H9 (cell line): ENCODE measurements at regions not wholly inside any gene's neighbourhood (a gene's known extent, or its start where the extent isn't known, plus 50 kb on each side); places are given as distances from the start of the nearest gene placed in this dataset.

Experiments used
- DNase-seq: peaks from one replicate; pipeline ENCODE4 v3.0.0-alpha.2; 2017
- H2AFZ ChIP-seq: one replicate; pipeline ENCODE4 v1.6.1; 2013; ENCODE audit warnings: mild to moderate bottlenecking, low read length, control low read depth, moderate library complexity
- H2AK5ac ChIP-seq: 2 replicates; pipeline ENCODE4 v1.6.1; 2013; ENCODE audit warnings: low read length, control low read depth, mixed read lengths; ENCODE audit not compliant: insufficient read length
- H2BK120ac ChIP-seq: one replicate; pipeline ENCODE4 v1.6.1; 2013; ENCODE audit warnings: low read depth, mild to moderate bottlenecking, low read length, control low read depth, inconsistent platforms; ENCODE audit not compliant: poor library complexity, severe bottlenecking
- H2BK12ac ChIP-seq: 2 replicates; pipeline ENCODE4 v1.6.1; 2013; ENCODE audit warnings: low read length, control low read depth, mixed read lengths, low read depth; ENCODE audit not compliant: insufficient read length
- H2BK15ac ChIP-seq: 2 replicates; pipeline ENCODE4 v1.6.1; 2013; ENCODE audit warnings: low read depth, low read length, control low read depth
- H2BK20ac ChIP-seq: one replicate; pipeline ENCODE4 v1.6.1; 2013; ENCODE audit warnings: low read depth, mild to moderate bottlenecking, low read length, control low read depth, inconsistent platforms; ENCODE audit not compliant: poor library complexity, severe bottlenecking
- H2BK5ac ChIP-seq: 2 replicates; pipeline ENCODE4 v1.6.1; 2013; ENCODE audit warnings: low read length, control low read depth, mixed read lengths; ENCODE audit not compliant: insufficient read length
- H3K14ac ChIP-seq: 2 replicates; pipeline ENCODE4 v1.6.1; 2013; ENCODE audit warnings: low read length, control low read depth; ENCODE audit not compliant: insufficient read depth
- H3K18ac ChIP-seq: 2 replicates; pipeline ENCODE4 v1.6.1; 2013; ENCODE audit warnings: low read depth, mild to moderate bottlenecking, mixed read lengths, low read length, control low read depth; ENCODE audit not compliant: insufficient read length
- H3K23ac ChIP-seq: 2 replicates; pipeline ENCODE4 v1.6.1; 2013; ENCODE audit warnings: low read length, control low read depth, mixed read lengths, low read depth; ENCODE audit not compliant: insufficient read length
- H3K23me2 ChIP-seq: 2 replicates; pipeline ENCODE4 v1.6.1; 2013; ENCODE audit warnings: low read depth, mild to moderate bottlenecking, mixed read lengths, low read length, control low read depth; ENCODE audit not compliant: insufficient read length, poor library complexity, severe bottlenecking
- H3K27ac ChIP-seq: 2 replicates; pipeline ENCODE4 v1.5.1; 2013; ENCODE audit warnings: low read length, control low read depth, mixed read lengths, low read depth; ENCODE audit not compliant: insufficient read length
- H3K27me3 ChIP-seq: 2 replicates; pipeline ENCODE4 v1.6.1; 2013; ENCODE audit warnings: low read length, control low read depth, inconsistent platforms; ENCODE audit not compliant: insufficient read depth
- H3K4ac ChIP-seq: 2 replicates; pipeline ENCODE4 v1.6.1; 2013; ENCODE audit warnings: low read depth, mild to moderate bottlenecking, control low read depth, inconsistent platforms, low read length, moderate library complexity
- H3K4me1 ChIP-seq: 2 replicates; pipeline ENCODE4 v1.6.1; 2013; ENCODE audit warnings: low read length, control low read depth, inconsistent platforms; ENCODE audit not compliant: insufficient read depth
- H3K4me2 ChIP-seq: 2 replicates; pipeline ENCODE4 v1.6.1; 2013; ENCODE audit warnings: low read length, control low read depth, mixed read lengths; ENCODE audit not compliant: insufficient read length, insufficient read depth
- H3K56ac ChIP-seq: 2 replicates; pipeline ENCODE4 v1.6.1; 2013; ENCODE audit warnings: low read depth, mild to moderate bottlenecking, mixed read lengths, low read length, control low read depth; ENCODE audit not compliant: insufficient read length
- H3K79me1 ChIP-seq: 2 replicates; pipeline ENCODE4 v1.6.1; 2013; ENCODE audit warnings: low read depth, mild to moderate bottlenecking, moderate library complexity, low read length, control low read depth, inconsistent platforms; ENCODE audit not compliant: insufficient read depth, poor library complexity, severe bottlenecking
- H3K79me2 ChIP-seq: 2 replicates; pipeline ENCODE4 v1.6.1; 2013; ENCODE audit warnings: low read length, control low read depth, inconsistent platforms; ENCODE audit not compliant: insufficient read depth
- H3K9ac ChIP-seq: 2 replicates; pipeline ENCODE4 v1.6.1; 2013; ENCODE audit warnings: low read length, control low read depth, mixed read lengths; ENCODE audit not compliant: insufficient read length; ENCODE audit errors: extremely low read depth
- H3K9me3 ChIP-seq: one replicate; pipeline ENCODE4 v1.6.1; 2013; ENCODE audit warnings: low read depth, low read length, inconsistent platforms; ENCODE audit not compliant: control insufficient read depth
- H3T11ph ChIP-seq: one replicate; pipeline ENCODE4 v1.6.1; 2013; ENCODE audit warnings: mild to moderate bottlenecking, low read length, control low read depth, inconsistent platforms
- H4K20me1 ChIP-seq: one replicate; pipeline ENCODE4 v1.6.1; 2013; ENCODE audit not compliant: control insufficient read depth, insufficient read length, insufficient read depth
- H4K5ac ChIP-seq: 2 replicates; pipeline ENCODE4 v1.6.1; 2013; ENCODE audit warnings: low read depth, mild to moderate bottlenecking, mixed read lengths, low read length, control low read depth; ENCODE audit not compliant: insufficient read length
- H4K8ac ChIP-seq: replicated peaks from 2 replicates; pipeline ENCODE4 v1.6.1; 2013; ENCODE audit warnings: low read length, control low read depth, mixed read lengths, low read depth; ENCODE audit not compliant: insufficient read length
- H4K91ac ChIP-seq: 2 replicates; pipeline ENCODE4 v1.6.1; 2013; ENCODE audit warnings: low read depth, mild to moderate bottlenecking, moderate library complexity, mixed read lengths, low read length, control low read depth; ENCODE audit not compliant: insufficient read length
- H3K27ac Mint-ChIP-seq, 3 experiments: 2 replicates in 2 of 3; 3 replicates in 1 of 3; pipeline ENCODE4 v1.8.0; 2020 to 2021; ENCODE audit warnings: mixed read lengths in 3 of 3, mild to moderate bottlenecking in 1 of 3, moderate library complexity in 1 of 3
- H3K27me3 Mint-ChIP-seq: 2 replicates; pipeline ENCODE4 v1.8.0; 2021; ENCODE audit warnings: low read depth, mild to moderate bottlenecking, moderate library complexity, mixed read lengths
- H3K36me3 Mint-ChIP-seq, 3 experiments: 2 replicates in 2 of 3; 3 replicates in 1 of 3; pipeline ENCODE4 v1.8.0; 2020 to 2021; ENCODE audit warnings: low read depth in 3 of 3, mixed read lengths in 3 of 3; ENCODE audit not compliant: insufficient read depth in 1 of 3
- H3K4me1 Mint-ChIP-seq, 2 experiments: 2 replicates each; pipeline ENCODE4 v1.8.0; 2020; ENCODE audit warnings: mixed read lengths in 2 of 2
- H3K4me3 Mint-ChIP-seq, 2 experiments: 2 replicates in 1 of 2; 3 replicates in 1 of 2; pipeline ENCODE4 v1.8.0; 2020 to 2021; ENCODE audit warnings: mild to moderate bottlenecking in 2 of 2, mixed read lengths in 2 of 2, moderate library complexity in 1 of 2
- H3K9me3 Mint-ChIP-seq, 2 experiments: 2 replicates in 1 of 2; 3 replicates in 1 of 2; pipeline ENCODE4 v1.8.0; 2020; ENCODE audit warnings: mild to moderate bottlenecking in 2 of 2, mixed read lengths in 2 of 2, moderate library complexity in 1 of 2
- CTCF ChIP-seq: fragments of 200-600 bp; sonication (generic); conservative IDR thresholded peaks from 3 replicates; pipeline ENCODE4 v1.8.0; 2021; ENCODE audit warnings: antibody characterized with exemption, mild to moderate bottlenecking
- WGBS: extraction: QIAGEN DNeasy Blood & Tissue Kit; methylation state at CpG from one replicate; pipeline ENCODE4 v1.1.7; 2013; ENCODE audit warnings: missing lambda C conversion rate, low lambda C conversion rate, mixed read lengths; ENCODE audit not compliant: insufficient read length; ENCODE audit errors: extremely low coverage; 5-methylcytosine and 5-hydroxymethylcytosine counted together

GRCh38 chr14:56422221-56422620, 157.4 kb upstream of the TMEM260 start:
- Histone ChIP-seq H3K27ac (no peak overlapping the region), H3K27me3 (no peaks in the 10 kb centered on the region), H4K5ac (no peak overlapping the region), H3K4me2 (no peak overlapping the region), H3K23ac (no peak overlapping the region), H3K79me2 (no peaks in the 10 kb centered on the region), H2BK5ac (no peak overlapping the region), H3K18ac (no peak overlapping the region), H3K79me1 (no peaks in the 10 kb centered on the region), H4K20me1 (no peaks in the 10 kb centered on the region), H2BK120ac (no peak overlapping the region), H2BK20ac (no peak overlapping the region), H4K8ac (no peak overlapping the region), H3K56ac (no peak overlapping the region), H2BK15ac (no peak overlapping the region), H4K91ac (no peak overlapping the region), H3K4ac (no peak overlapping the region), H2BK12ac (no peak overlapping the region), H2AK5ac (no peak overlapping the region), H3K4me1 (no peaks in the 10 kb centered on the region), H3T11ph (no peak overlapping the region), H3K23me2 (no peaks in the 10 kb centered on the region), H2AFZ (no peak overlapping the region), H3K9ac (no peak overlapping the region), H3K14ac (no peak overlapping the region), H3K9me3 (no peaks in the 10 kb centered on the region)
- Mint-ChIP-seq H3K36me3 (peaks cover 0 to 5% (median 4%) of the 10 kb centered on the region in 3 experiments; a peak in 3 of 7 replicates), H3K4me1 (peaks cover 13 to 14% of the 10 kb centered on the region in 2 experiments), H3K27me3 (no peaks in the 10 kb centered on the region), H3K4me3 (no peak overlapping the region), H3K9me3 (peaks cover 2 to 6% of the 10 kb centered on the region in 2 experiments; a peak in 2 of 5 replicates), H3K27ac (no peak overlapping the region)
- no peak for TF ChIP-seq CTCF
- WGBS, result no CpG with 5 or more reads among the region's 2 CpGs
- no peak for DNase-seq
